ENCODE measurements at regions not wholly inside any gene's neighbourhood (a gene's known extent, or its start where the extent isn't known, plus 50 kb on each side); places are given as distances from the start of the nearest gene placed in this dataset.

DNA sequence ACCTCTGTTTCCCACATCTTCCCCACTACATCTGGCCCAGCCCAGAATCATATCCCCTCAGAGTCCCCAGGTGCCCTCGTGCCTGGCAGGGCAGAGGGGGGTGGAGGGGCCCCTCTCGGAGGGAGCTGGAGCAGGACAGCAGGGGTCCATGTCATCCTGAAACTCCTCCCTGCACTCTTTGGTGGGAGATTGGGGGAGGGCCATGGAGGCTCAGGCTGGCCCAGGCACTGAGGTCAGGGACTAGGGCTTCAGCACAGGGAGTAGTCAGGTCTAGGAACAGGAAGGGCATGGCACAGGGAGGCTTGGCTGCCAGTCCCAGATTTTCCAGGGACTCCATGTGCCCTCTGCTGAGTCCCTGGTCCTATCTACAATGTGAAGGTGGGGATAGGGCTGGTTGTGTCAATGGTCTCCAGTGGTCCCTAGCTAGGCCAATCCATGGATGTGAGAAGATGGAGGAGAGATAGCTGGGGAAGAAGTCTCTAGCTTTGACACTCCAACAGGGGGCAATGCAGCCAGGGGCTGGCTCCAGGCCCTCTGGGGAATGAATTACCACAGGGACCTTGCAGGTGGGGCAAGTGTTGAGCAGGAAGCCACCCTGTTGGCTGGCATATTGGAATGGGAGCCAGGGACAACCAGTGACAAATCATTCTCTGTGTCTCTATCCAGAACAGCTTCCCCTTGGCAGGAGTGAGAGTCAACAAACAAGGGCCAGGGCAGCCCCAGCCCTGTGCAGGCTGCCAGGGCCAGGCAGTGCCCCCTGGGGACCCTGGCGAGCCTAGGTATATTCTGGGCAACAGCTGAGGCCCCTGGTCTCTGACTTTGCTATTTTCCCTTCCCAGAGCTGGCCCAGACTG is 154.4 kb downstream of the EFNB1 start:
- no peak overlapping the region for H3K27ac Mint-ChIP-seq (ENCODE audit: unreplicated experiment)
- no peak overlapping the region for H3K4me3 Mint-ChIP-seq (ENCODE audit: unreplicated experiment)
- DNase-seq: no peak
- H3K4me1 Mint-ChIP-seq (ENCODE audit: low read depth, unreplicated experiment): no peaks in the 10 kb centered on the region
- no peaks in the 10 kb centered on the region for H3K9me3 Mint-ChIP-seq (ENCODE audit: unreplicated experiment)
- TF ChIP-seq, protein P1, sequence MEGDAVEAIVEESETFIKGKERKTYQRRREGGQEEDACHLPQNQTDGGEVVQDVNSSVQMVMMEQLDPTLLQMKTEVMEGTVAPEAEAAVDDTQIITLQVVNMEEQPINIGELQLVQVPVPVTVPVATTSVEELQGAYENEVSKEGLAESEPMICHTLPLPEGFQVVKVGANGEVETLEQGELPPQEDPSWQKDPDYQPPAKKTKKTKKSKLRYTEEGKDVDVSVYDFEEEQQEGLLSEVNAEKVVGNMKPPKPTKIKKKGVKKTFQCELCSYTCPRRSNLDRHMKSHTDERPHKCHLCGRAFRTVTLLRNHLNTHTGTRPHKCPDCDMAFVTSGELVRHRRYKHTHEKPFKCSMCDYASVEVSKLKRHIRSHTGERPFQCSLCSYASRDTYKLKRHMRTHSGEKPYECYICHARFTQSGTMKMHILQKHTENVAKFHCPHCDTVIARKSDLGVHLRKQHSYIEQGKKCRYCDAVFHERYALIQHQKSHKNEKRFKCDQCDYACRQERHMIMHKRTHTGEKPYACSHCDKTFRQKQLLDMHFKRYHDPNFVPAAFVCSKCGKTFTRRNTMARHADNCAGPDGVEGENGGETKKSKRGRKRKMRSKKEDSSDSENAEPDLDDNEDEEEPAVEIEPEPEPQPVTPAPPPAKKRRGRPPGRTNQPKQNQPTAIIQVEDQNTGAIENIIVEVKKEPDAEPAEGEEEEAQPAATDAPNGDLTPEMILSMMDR (IDR thresholded peaks at IDR 0.05; ENCODE audit: partially characterized antibody, unreplicated experiment): no peak
- no peaks in the 10 kb centered on the region for H3K36me3 Mint-ChIP-seq (ENCODE audit: unreplicated experiment)
- H3K27me3 Mint-ChIP-seq (ENCODE audit: unreplicated experiment): peaks cover 2% of the 10 kb centered on the region

DNA sequence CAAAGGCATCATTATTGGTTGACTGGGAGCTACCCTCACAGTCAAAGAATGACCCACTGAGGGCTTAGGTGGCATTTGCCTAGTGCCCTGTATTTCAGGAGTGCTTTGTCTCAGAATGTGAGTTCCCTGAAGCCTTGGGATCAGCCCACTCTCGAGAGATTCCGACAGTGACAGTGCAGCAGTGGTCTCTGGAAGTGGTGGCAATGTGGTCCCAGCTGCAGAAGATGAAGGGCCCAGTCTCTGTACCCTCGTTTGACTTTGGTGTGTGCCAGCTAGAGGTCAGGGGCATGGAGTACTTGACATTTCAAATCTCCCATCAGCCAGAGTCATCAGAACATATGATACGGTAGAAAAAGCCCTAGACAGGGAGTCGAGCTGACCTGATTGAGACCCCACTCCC is 153.7 kb downstream of the EFNB1 start:
- H3K36me3 Mint-ChIP-seq (ENCODE audit: unreplicated experiment): no peaks in the 10 kb centered on the region
- no peaks in the 10 kb centered on the region for H3K4me1 Mint-ChIP-seq (ENCODE audit: low read depth, unreplicated experiment)
- no peak for DNase-seq
- TF ChIP-seq, protein P1 (IDR thresholded peaks at IDR 0.05; ENCODE audit: partially characterized antibody, unreplicated experiment): no peak
- no peaks in the 10 kb centered on the region for H3K9me3 Mint-ChIP-seq (ENCODE audit: unreplicated experiment)
- no peak overlapping the region for H3K4me3 Mint-ChIP-seq (ENCODE audit: unreplicated experiment)
- no peak overlapping the region for H3K27ac Mint-ChIP-seq (ENCODE audit: unreplicated experiment)
- H3K27me3 Mint-ChIP-seq (ENCODE audit: unreplicated experiment): peaks cover 2% of the 10 kb centered on the region

DNA sequence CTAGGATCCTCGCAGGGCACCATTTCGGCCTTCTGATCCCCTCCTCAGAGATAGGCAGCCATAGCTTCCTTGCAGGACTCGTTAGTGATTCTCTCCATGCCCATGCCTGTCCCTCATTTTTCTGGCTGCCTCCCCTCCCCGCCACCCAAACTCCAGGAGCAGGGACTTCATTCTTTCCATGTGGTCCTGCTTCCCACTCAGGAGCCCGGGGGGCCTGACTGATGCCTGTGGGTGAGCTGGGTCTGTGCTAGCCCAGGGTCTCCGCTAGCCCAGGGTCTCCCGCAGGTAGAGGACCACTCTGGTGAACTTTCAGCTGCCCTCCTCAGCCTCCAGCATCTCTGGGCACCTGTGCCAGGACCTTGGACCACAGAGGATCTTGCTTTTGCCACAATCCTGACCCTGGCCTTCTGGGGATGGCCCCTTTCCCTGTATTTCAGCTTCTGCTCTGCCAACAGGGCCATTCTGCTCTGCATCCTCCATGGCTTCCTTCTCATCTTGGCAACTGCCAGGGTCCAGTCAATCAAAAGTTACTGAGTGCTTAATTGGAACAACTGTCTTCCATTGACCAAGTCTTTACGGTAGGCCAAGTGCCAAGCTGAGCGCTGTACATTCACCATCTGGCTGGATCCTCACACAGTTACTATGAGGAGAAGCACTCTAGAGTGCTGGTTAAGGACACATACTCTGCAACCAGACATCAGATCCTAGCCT is 152.2 kb downstream of the EFNB1 start:
- Mint-ChIP-seq H3K27ac (ENCODE audit: unreplicated experiment) (no peak overlapping the region), H3K9me3 (ENCODE audit: unreplicated experiment) (no peaks in the 10 kb centered on the region), H3K4me1 (ENCODE audit: low read depth, unreplicated experiment) (no peaks in the 10 kb centered on the region), H3K36me3 (ENCODE audit: unreplicated experiment) (no peaks in the 10 kb centered on the region), H3K4me3 (ENCODE audit: unreplicated experiment) (no peak overlapping the region), H3K27me3 (ENCODE audit: unreplicated experiment) (peaks cover 2% of the 10 kb centered on the region)
- no peak for DNase-seq
- TF ChIP-seq, protein P1 (IDR thresholded peaks at IDR 0.05; ENCODE audit: partially characterized antibody, unreplicated experiment): no peak

DNA sequence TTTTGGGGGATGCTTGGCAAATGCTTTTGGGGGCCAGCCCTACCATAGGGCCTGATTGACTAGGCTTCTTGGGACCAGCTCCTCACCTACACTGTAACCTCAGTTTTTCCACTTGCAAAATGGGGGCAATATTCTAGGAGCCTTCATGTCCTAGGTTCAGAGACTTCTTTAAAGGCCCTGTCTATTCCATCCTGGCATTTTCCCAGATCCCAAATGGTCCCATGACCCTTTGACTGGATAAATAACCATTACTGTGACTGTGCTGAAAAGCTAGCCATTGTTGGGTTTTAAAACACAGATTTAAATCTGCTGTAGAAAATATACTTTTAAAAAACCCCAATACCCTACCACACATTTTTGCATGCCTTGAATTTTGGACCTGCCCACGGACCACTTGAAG is 149.8 kb downstream of the EFNB1 start:
- Mint-ChIP-seq H3K36me3 (ENCODE audit: unreplicated experiment) (no peaks in the 10 kb centered on the region), H3K4me1 (ENCODE audit: low read depth, unreplicated experiment) (no peaks in the 10 kb centered on the region), H3K9me3 (ENCODE audit: unreplicated experiment) (no peaks in the 10 kb centered on the region), H3K27ac (ENCODE audit: unreplicated experiment) (no peak overlapping the region), H3K4me3 (ENCODE audit: unreplicated experiment) (no peak overlapping the region), H3K27me3 (ENCODE audit: unreplicated experiment) (peaks cover 2% of the 10 kb centered on the region)
- DNase-seq: no peak
- TF ChIP-seq, protein P1 (IDR thresholded peaks at IDR 0.05; ENCODE audit: partially characterized antibody, unreplicated experiment): no peak

DNA sequence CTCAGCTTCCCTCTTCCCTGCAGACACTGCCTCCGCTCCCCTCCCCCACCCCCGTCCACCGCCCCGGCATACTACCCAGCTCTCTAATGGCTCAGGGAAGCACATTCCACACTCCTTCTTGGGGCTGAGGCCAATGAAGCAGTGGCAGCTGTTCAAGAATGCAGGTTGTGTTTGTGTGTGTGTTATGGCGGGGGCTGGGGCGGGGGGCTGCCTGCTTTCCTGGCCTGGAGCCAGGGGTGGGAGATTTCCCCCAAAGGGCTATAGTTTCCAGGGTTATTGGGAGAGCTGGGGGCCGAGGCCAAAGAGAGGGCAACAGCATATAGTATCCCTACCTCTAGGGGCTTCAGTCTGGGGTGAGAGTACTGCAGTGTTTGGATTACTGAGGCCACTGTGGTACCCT is 149.4 kb downstream of the EFNB1 start:
- no peaks in the 10 kb centered on the region for H3K36me3 Mint-ChIP-seq (ENCODE audit: unreplicated experiment)
- H3K27ac Mint-ChIP-seq (ENCODE audit: unreplicated experiment): no peak overlapping the region
- TF ChIP-seq, protein P1 (IDR thresholded peaks at IDR 0.05; ENCODE audit: partially characterized antibody, unreplicated experiment): no peak
- H3K4me1 Mint-ChIP-seq (ENCODE audit: low read depth, unreplicated experiment): no peaks in the 10 kb centered on the region
- H3K4me3 Mint-ChIP-seq (ENCODE audit: unreplicated experiment): no peak overlapping the region
- no peak for DNase-seq
- peaks cover 2% of the 10 kb centered on the region for H3K27me3 Mint-ChIP-seq (ENCODE audit: unreplicated experiment)
- H3K9me3 Mint-ChIP-seq (ENCODE audit: unreplicated experiment): no peaks in the 10 kb centered on the region
